ENCODE measurements at regions not wholly inside any gene's neighbourhood (a gene's known extent, or its start where the extent isn't known, plus 50 kb on each side); places are given as distances from the start of the nearest gene placed in this dataset.

- H3K27me3 ChIP-seq (ENCODE audit: control insufficient read depth, low read length) = no peaks in the 10 kb centered on the region; the same call in 1 of the 2 replicates
- H3K27ac ChIP-seq (ENCODE audit: low read depth, low read length) = no peak overlapping the region
- no peaks in the 10 kb centered on the region for H3K36me3 ChIP-seq (ENCODE audit: control insufficient read depth, low read length)
- no peaks in the 10 kb centered on the region for H3K9me2 ChIP-seq (replicated peaks; ENCODE audit: control insufficient read depth, low read length)
- H3K4me3 ChIP-seq (ENCODE audit: low read length) = no peak overlapping the region
- no peaks in the 10 kb centered on the region for H3K79me2 ChIP-seq (ENCODE audit: control insufficient read depth, low read length)
- no peaks in the 10 kb centered on the region for H3K4me1 ChIP-seq (ENCODE audit: control insufficient read depth, low read length)
- no peak for TF ChIP-seq EZH2phosphoT487 (IDR thresholded peaks at IDR 0.05; ENCODE audit: borderline replicate concordance, low read length)
- TF ChIP-seq CTCF (IDR thresholded peaks at IDR 0.05; ENCODE audit: low read depth, low read length, poor library complexity, severe bottlenecking) = no peak
- no peaks in the 10 kb centered on the region for H4K20me1 ChIP-seq (ENCODE audit: control insufficient read depth, insufficient read depth, low read depth, low read length)
- no peaks in the 10 kb centered on the region for H3K9me3 ChIP-seq (ENCODE audit: control insufficient read depth, insufficient read depth, low read length)
- no peaks in the 10 kb centered on the region for H3F3A ChIP-seq (ENCODE audit: control insufficient read depth, insufficient read depth)
- H3K4me2 ChIP-seq (ENCODE audit: low read length) = no peak overlapping the region
Measured at GRCh38 chr16:26952411-26952810, 114.3 kb upstream of the C16orf82 start.

- Histone ChIP-seq H3K27ac (ENCODE audit: low read depth, low read length) (no peak overlapping the region), H3K9me2 (replicated peaks; ENCODE audit: control insufficient read depth, low read length) (no peaks in the 10 kb centered on the region), H3K9me3 (ENCODE audit: control insufficient read depth, insufficient read depth, low read length) (peaks cover 9% of the 10 kb centered on the region; the same call in 1 of the 2 replicates), H3K4me2 (ENCODE audit: low read length) (no peak overlapping the region), H4K20me1 (ENCODE audit: control insufficient read depth, insufficient read depth, low read depth, low read length) (no peaks in the 10 kb centered on the region), H3K4me3 (ENCODE audit: low read length) (no peak overlapping the region), H3K36me3 (ENCODE audit: control insufficient read depth, low read length) (no peaks in the 10 kb centered on the region), H3K27me3 (ENCODE audit: control insufficient read depth, low read length) (no peaks in the 10 kb centered on the region), H3K4me1 (ENCODE audit: control insufficient read depth, low read length) (peaks cover 13% of the 10 kb centered on the region), H3F3A (ENCODE audit: control insufficient read depth, insufficient read depth) (peaks cover 14% of the 10 kb centered on the region), H3K79me2 (ENCODE audit: control insufficient read depth, low read length) (no peaks in the 10 kb centered on the region)
- TF ChIP-seq CTCF (IDR thresholded peaks at IDR 0.05; ENCODE audit: low read depth, low read length, poor library complexity, severe bottlenecking) = no peak
- TF ChIP-seq EZH2phosphoT487 (IDR thresholded peaks at IDR 0.05; ENCODE audit: borderline replicate concordance, low read length) = no peak
Measured at GRCh38 chr16:26957283-26957859, 109.4 kb upstream of the C16orf82 start.

GRCh38 chr16:26959416-26960009, 107.2 kb upstream of the C16orf82 start:
- Histone ChIP-seq H3K27ac (ENCODE audit: low read depth, low read length) (no peak overlapping the region), H3K9me3 (ENCODE audit: control insufficient read depth, insufficient read depth, low read length) (peaks cover 16% of the 10 kb centered on the region; the same call in 1 of the 2 replicates), H3K79me2 (ENCODE audit: control insufficient read depth, low read length) (no peaks in the 10 kb centered on the region), H3K4me1 (ENCODE audit: control insufficient read depth, low read length) (peaks cover 13% of the 10 kb centered on the region), H3F3A (ENCODE audit: control insufficient read depth, insufficient read depth) (peaks cover 14% of the 10 kb centered on the region), H3K36me3 (ENCODE audit: control insufficient read depth, low read length) (no peaks in the 10 kb centered on the region), H3K27me3 (ENCODE audit: control insufficient read depth, low read length) (no peaks in the 10 kb centered on the region), H4K20me1 (ENCODE audit: control insufficient read depth, insufficient read depth, low read depth, low read length) (no peaks in the 10 kb centered on the region), H3K4me3 (ENCODE audit: low read length) (no peak overlapping the region), H3K4me2 (ENCODE audit: low read length) (no peak overlapping the region), H3K9me2 (replicated peaks; ENCODE audit: control insufficient read depth, low read length) (no peaks in the 10 kb centered on the region)
- TF ChIP-seq CTCF (IDR thresholded peaks at IDR 0.05; ENCODE audit: low read depth, low read length, poor library complexity, severe bottlenecking) = no peak
- TF ChIP-seq EZH2phosphoT487 (IDR thresholded peaks at IDR 0.05; ENCODE audit: borderline replicate concordance, low read length) = no peak
